A204.1 (cell line): ENCODE measurements at regions not wholly inside any gene's neighbourhood (a gene's known extent, or its start where the extent isn't known, plus 50 kb on each side); places are given as distances from the start of the nearest gene placed in this dataset.

ENCODE experiments used
- FAIRE-seq: peaks from 2 replicates; lab custom pipeline; 2012; peaks lifted over from hg19 to GRCh38; lab: Jason Lieb, UNC

- no peak for FAIRE-seq
Measured at GRCh38 chr5:145500710-145501109, 334.4 kb downstream of the PRELID2 start.

- FAIRE-seq: no peak
Measured at GRCh38 chr5:145499483-145499882, 335.7 kb downstream of the PRELID2 start.

GRCh38 chr5:145497052-145497451, 338.1 kb downstream of the PRELID2 start:
- no peak for FAIRE-seq

- FAIRE-seq: no peak
Measured at GRCh38 chr5:145495741-145496140, 339.4 kb downstream of the PRELID2 start.

DNA sequence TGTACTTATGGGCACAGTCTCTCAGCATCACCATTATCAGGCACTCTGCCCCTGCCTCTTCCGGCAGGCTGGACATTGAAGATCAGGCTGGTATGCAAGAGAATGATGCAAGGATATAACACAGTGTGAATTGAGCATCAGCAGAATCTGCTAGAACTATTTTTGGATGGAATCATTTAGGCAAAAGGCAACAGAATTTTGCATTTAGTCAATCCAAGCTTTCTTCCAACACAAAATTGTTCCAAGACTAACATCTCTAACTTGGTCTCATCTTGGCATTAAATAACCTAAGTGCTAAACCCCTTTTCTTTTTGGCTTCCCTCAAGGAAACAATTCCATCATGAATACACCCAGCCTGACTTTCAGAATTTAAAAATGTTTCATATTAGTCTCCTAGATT, 339.9 kb downstream of the PRELID2 start:
- no peak for FAIRE-seq

DNA sequence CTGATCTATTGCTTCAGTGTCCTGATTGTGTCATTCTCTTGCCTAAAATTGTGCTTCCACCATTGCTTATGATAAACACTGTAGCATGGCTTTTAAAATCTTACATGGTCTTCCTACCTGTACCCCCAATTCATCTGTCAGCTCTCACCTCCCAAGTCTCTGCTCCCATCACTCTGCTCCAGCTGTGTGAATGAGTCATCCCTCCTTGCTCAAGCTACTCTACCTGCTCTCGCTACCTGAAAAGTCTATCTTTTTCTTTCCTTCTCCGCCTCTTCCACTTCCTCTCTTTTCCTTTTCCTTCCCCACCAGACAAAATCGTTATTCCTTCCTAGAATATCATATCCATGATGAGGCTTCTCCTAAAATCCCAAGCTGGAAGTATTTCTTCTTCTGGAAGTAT, 341.7 kb downstream of the PRELID2 start:
- no peak for FAIRE-seq

GRCh38 chr5:145489516-145489915, 345.6 kb downstream of the PRELID2 start:
- FAIRE-seq: no peak

DNA sequence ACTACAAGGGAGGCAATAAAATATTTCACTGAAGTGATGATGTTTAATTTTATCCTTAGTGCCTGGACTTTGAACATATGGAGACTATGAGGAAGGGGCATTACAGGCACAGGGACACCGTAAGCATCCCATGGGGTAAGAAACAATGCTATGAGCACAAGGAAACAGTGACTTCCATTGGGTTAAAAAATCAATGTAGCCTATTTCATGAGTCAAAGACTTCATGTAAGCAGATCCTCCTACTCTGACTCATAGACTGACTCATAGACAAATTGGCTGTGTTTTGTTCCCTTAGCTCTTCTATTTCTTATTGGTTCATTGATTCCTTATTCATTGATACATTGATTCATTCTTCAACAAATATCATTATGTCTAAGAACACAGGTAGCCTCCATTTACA, 351.0 kb downstream of the PRELID2 start:
- no peak for FAIRE-seq

DNA sequence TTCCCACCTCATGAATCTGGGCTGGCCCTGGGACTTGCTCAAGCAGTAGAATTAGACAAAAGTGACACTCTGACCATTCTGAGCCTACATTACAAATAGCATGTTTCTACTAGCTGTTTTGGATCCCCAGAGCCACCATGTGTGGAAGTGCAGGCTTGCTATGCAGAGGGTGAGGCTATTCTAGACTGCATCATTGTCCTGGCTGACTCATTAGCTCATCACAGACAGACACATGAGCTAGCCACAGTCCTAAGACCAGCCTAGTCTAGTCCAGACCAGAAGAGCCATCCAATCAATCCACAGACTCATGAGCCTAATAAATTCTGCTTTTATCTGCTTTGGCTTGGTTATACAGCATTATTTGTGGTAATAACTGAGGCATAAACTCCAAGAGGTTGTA, 351.9 kb downstream of the PRELID2 start:
- FAIRE-seq: no peak

- no peak for FAIRE-seq
Measured at GRCh38 chr5:145479857-145480256, 355.3 kb downstream of the PRELID2 start.

DNA sequence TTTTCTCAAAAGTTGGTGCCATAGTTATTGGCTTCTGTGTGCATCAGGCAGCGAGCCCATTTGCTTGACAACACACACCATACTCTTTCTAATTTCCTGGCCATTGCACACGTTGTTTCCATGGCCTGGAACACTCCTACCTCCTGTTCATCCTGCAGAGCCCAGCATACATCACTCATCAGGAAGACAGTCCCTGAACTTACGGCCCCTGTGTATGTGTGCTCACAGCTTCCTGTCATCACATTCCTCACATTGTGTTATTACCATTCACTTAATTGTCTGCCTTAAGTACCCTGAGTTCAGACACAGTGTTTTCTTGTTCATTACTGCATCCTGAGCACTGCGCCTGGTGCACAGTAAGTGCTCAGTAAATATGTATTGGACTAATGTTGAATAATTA, 355.9 kb downstream of the PRELID2 start:
- FAIRE-seq: no peak

- no peak for FAIRE-seq
Measured at GRCh38 chr5:145478651-145479050, 356.5 kb downstream of the PRELID2 start.

GRCh38 chr5:145473042-145473642, 362.0 kb downstream of the PRELID2 start:
- no peak for FAIRE-seq

GRCh38 chr5:145471831-145472612, 363.1 kb downstream of the PRELID2 start:
- no peak for FAIRE-seq

- FAIRE-seq: no peak
Measured at GRCh38 chr5:145471026-145471425, 364.1 kb downstream of the PRELID2 start.

DNA sequence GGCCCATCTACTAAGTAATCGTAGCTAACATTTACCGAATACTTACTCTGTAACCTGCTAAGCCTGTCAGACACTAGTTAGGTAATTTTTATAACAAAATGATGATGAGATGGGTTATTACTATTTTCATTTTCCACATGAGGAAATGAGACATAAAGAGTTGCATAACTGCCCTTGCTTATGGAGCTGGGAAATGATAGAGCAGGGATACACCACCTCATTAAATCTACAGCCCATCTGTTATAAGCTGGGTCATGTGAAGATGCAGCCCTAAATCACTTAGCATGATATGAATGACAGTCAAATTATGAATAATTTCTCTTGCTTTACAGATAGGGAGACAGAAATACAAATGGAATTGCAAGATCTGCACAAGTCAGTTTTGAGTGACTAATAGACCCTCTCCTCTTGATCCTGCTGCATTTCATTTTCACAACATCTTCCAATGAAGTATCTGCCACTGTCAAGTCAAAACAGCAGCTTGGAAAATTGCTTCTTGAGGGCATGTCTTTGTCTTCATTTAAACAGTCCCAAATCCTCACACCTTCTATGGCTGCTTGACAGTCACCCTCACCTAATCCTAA, 364.7 kb downstream of the PRELID2 start:
- FAIRE-seq: no peak

- no peak for FAIRE-seq
Measured at GRCh38 chr5:145467446-145467845, 367.7 kb downstream of the PRELID2 start.

- FAIRE-seq: no peak
Measured at GRCh38 chr5:145466533-145466932, 368.6 kb downstream of the PRELID2 start.

- FAIRE-seq: no peak
Measured at GRCh38 chr5:145465474-145466263, 369.5 kb downstream of the PRELID2 start.

DNA sequence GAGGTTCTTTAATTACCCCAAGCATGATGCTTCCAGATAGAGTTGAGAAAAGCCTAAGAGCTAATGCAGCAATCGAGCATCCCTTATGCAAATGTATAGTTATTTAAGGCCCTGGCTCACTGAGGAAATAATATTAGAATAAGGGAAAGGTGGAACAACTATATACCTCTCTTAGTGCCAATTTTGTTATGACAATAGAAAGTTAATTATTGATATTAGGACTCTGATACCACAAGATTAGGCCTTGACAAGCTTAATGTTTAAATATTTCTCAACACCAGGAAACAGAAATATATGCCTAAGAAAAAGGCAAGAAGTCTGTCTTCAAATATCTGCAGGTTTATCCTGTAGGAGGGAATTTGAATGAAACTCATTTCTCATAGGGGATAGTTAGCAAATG, 371.0 kb downstream of the PRELID2 start:
- no peak for FAIRE-seq

DNA sequence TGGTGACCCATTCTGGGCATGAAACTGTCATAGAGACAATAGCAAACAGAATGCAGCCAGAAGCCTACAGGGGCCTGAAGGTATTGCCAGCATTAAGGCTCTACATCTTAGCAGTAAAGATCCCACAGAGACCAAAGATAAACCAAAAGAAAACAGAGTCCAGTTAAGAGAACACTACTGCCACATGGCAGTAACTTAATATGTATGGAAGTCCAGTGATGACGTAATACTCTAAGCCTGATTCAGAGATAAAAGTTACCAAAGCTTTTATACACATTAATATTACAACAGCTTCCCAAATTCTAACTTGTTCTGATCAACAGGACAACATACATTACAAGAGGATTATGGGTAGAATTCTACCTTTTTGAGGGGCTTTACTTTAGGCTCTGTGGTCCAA, 371.5 kb downstream of the PRELID2 start:
- no peak for FAIRE-seq

DNA sequence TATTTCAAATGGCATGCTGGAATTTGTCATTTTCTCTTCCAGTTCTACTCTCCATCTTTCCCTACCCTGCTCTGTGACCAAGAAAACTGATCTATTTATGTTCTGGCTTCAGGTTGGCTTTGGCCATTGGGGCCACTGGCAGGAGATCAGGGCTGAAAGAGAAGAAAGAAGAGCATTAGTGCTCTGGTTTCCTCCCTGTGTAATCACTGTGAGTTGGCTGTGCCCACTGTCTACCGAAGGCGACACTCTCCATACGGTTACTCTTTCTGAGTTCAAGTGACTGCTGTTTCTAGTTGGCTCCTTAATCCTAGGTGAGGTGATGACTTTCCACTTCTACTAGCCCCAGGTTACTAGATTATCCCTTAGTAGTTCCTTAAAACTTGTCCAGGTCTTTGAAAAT, 372.6 kb downstream of the PRELID2 start:
- FAIRE-seq: no peak

DNA sequence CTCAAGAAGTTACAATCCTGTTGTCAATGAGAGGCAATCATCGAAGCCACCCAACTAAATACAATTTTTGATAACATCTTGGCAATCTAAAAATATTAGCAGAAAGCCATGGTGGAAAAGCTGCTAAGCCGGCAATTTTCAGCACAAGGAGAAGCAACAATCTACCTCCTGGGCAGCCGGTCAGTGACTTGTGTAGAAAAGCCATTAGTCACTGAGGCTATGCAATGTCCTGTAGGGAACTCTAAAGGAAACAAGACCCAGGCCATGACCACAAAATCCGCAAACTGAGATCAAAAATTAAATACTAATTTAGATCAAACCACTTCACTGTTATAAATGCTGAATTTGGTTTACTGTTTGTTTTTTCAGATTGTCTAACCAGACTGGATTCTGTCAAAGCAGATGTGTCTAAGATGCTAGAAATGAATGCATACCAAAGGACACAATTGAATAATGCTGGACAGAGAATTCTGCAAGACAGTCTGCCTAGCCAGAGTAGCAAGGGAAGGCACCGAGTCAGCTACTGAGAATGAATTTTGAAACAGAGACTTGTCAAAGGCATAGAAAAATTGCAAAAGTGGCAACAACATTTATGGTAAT, 384.8 kb downstream of the PRELID2 start:
- FAIRE-seq: no peak
